DOHH2 (cell line): ENCODE measurements at regions not wholly inside any gene's neighbourhood (a gene's known extent, or its start where the extent isn't known, plus 50 kb on each side); places are given as distances from the start of the nearest gene placed in this dataset.

ENCODE experiments used
- EZH2phosphoT487 ChIP-seq: fragments of 200-600 bp; sonication (generic); IDR thresholded peaks from 2 replicates; pipeline ENCODE4 v1.6.1; 2017; ENCODE audit warnings: borderline replicate concordance, mild to moderate bottlenecking, antibody characterized with exemption, low read length, moderate library complexity, mixed read lengths
- TF ChIP-seq, protein P1 (sequence below): fragments of 200-600 bp; sonication (generic); IDR thresholded peaks from one replicate; pipeline ENCODE4 v1.5.1; 2014; ENCODE audit warnings: antibody characterized with exemption, mild to moderate bottlenecking, low read depth, low read length; ENCODE audit not compliant: poor library complexity, severe bottlenecking

DNA sequence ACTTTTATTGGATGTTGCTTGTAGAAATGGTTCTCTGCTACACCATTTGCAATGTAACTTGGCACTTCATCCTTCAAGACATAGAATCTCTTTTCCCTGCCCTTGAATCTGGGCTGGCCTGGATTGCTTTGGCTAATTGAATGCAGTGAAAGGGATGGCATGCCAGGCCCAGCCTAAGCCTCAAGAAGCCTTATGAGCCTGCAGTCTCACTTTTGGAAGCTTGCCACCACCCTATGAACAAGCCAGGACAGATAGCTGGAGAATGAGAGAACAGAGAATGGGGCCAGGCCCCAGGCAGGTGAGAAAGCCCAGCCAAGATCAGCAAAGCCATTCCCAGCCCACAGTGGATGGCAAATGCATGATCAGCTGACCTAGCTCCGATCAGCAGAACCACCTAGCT lies 117.0 kb upstream of the ADRA1D start:
- TF ChIP-seq, protein P1, sequence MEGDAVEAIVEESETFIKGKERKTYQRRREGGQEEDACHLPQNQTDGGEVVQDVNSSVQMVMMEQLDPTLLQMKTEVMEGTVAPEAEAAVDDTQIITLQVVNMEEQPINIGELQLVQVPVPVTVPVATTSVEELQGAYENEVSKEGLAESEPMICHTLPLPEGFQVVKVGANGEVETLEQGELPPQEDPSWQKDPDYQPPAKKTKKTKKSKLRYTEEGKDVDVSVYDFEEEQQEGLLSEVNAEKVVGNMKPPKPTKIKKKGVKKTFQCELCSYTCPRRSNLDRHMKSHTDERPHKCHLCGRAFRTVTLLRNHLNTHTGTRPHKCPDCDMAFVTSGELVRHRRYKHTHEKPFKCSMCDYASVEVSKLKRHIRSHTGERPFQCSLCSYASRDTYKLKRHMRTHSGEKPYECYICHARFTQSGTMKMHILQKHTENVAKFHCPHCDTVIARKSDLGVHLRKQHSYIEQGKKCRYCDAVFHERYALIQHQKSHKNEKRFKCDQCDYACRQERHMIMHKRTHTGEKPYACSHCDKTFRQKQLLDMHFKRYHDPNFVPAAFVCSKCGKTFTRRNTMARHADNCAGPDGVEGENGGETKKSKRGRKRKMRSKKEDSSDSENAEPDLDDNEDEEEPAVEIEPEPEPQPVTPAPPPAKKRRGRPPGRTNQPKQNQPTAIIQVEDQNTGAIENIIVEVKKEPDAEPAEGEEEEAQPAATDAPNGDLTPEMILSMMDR = no peak
- TF ChIP-seq EZH2phosphoT487 = no peak
